Keratinocyte (primary cell): ENCODE measurements at regions not wholly inside any gene's neighbourhood (a gene's known extent, or its start where the extent isn't known, plus 50 kb on each side); places are given as distances from the start of the nearest gene placed in this dataset.

ENCODE experiments used
- EZH2 ChIP-seq: IDR thresholded peaks from one replicate; pipeline ENCODE4 v1.6.1; 2012; ENCODE audit warnings: inconsistent platforms, mild to moderate bottlenecking, low read length, moderate library complexity
- TF ChIP-seq, protein P1 (sequence below), 3 experiments: IDR thresholded peaks in 1 of 3; conservative IDR thresholded peaks in 1 of 3; optimal IDR thresholded peaks in 1 of 3; 2 replicates in 2 of 3; 3 replicates in 1 of 3; pipeline versions ENCODE3 to v1.5.1; 2011; ENCODE audit warnings: low read length in 3 of 3, mild to moderate bottlenecking in 3 of 3, moderate library complexity in 2 of 3, control low read depth in 1 of 3, inconsistent platforms in 1 of 3; ENCODE audit not compliant: insufficient read depth in 2 of 3; ENCODE audit errors: extremely low read depth in 1 of 3

DNA sequence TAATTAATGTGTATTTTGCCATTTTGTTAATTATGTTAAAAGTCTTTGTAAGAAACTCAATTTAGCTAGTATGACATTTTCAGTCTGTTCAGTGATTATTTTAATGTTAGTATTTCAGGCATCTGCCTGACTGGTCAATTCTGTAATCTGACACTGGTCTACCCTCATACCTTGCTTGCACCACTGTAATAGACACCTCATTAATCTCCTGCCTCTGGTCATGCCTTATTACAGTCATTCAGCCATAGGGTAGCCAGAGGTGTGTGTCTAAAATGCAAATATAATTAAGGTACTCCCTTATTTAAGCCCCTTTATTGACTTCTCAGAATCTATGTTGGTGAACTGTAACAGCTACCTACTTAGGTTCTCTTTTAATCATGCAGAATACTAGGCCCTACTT lies 861.1 kb upstream of the IGFBP7 start:
- TF ChIP-seq, protein P1, sequence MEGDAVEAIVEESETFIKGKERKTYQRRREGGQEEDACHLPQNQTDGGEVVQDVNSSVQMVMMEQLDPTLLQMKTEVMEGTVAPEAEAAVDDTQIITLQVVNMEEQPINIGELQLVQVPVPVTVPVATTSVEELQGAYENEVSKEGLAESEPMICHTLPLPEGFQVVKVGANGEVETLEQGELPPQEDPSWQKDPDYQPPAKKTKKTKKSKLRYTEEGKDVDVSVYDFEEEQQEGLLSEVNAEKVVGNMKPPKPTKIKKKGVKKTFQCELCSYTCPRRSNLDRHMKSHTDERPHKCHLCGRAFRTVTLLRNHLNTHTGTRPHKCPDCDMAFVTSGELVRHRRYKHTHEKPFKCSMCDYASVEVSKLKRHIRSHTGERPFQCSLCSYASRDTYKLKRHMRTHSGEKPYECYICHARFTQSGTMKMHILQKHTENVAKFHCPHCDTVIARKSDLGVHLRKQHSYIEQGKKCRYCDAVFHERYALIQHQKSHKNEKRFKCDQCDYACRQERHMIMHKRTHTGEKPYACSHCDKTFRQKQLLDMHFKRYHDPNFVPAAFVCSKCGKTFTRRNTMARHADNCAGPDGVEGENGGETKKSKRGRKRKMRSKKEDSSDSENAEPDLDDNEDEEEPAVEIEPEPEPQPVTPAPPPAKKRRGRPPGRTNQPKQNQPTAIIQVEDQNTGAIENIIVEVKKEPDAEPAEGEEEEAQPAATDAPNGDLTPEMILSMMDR (optimal IDR thresholded peaks at IDR 0.05 in 1 of 3, IDR thresholded peaks at IDR 0.05 in 1 of 3, conservative IDR thresholded peaks at IDR 0.05 in 1 of 3; ENCODE audit: extremely low read depth in 1 of 3, insufficient read depth in 2 of 3, low read length in 3 of 3), result no peak
- no peak for TF ChIP-seq EZH2
